Natural killer cell (primary cell): ENCODE measurements at regions not wholly inside any gene's neighbourhood (a gene's known extent, or its start where the extent isn't known, plus 50 kb on each side); places are given as distances from the start of the nearest gene placed in this dataset.

Experiments
- ATAC-seq, 3 donors: fragments of 150-1000 bp in 2 of 3; fragments of 200-7000 bp in 1 of 3; cut with Tn5 transposase; 1 replicate in 1 of 3; 2 replicates in 2 of 3; pipeline ENCODE4 v1.10.0; 2021; ENCODE audit warnings: mild to moderate bottlenecking in 2 of 3, moderate library complexity in 2 of 3
- DNase-seq, 2 donors: peaks; one replicate each; pipeline versions ENCODE4 v3.0.0 to v3.0.0-alpha.2; 2013 to 2021; ENCODE audit warnings: mixed read lengths in 1 of 2
- H3K27ac ChIP-seq: one replicate; pipeline ENCODE4 v1.5.1; 2013; ENCODE audit warnings: mild to moderate bottlenecking, low read length
- H3K27me3 ChIP-seq: one replicate; pipeline ENCODE4 v1.6.1; 2013; ENCODE audit warnings: low read length; ENCODE audit not compliant: control insufficient read depth, insufficient read depth
- H3K36me3 ChIP-seq: one replicate; pipeline ENCODE4 v1.6.1; 2013; ENCODE audit warnings: low read length; ENCODE audit not compliant: control insufficient read depth, insufficient read depth
- H3K4me1 ChIP-seq: one replicate; pipeline ENCODE4 v1.6.1; 2013; ENCODE audit warnings: low read length; ENCODE audit not compliant: control insufficient read depth, insufficient read depth
- H3K4me3 ChIP-seq: one replicate; pipeline ENCODE4 v1.5.1; 2013; ENCODE audit warnings: low read length
- H3K9me3 ChIP-seq: one replicate; pipeline ENCODE4 v1.6.1; 2013; ENCODE audit warnings: low read length; ENCODE audit not compliant: control insufficient read depth, insufficient read depth
- H3K27ac Mint-ChIP-seq, 2 donors: one replicate each; pipeline ENCODE4 v1.8.0; 2022; ENCODE audit warnings: mild to moderate bottlenecking in 2 of 2, mixed read lengths in 2 of 2, moderate library complexity in 1 of 2
- H3K27me3 Mint-ChIP-seq, 2 donors: one replicate each; pipeline ENCODE4 v1.8.0; 2022; ENCODE audit warnings: low read depth in 2 of 2, mixed read lengths in 2 of 2
- H3K36me3 Mint-ChIP-seq: one replicate; pipeline ENCODE4 v1.8.0; 2022; ENCODE audit warnings: mixed read lengths
- H3K4me1 Mint-ChIP-seq, 2 donors: one replicate each; pipeline ENCODE4 v1.8.0; 2022; ENCODE audit warnings: mixed read lengths in 2 of 2
- H3K4me3 Mint-ChIP-seq: one replicate; pipeline ENCODE4 v1.8.0; 2022; ENCODE audit warnings: mild to moderate bottlenecking, moderate library complexity, mixed read lengths
- H3K9me3 Mint-ChIP-seq, 2 donors: one replicate each; pipeline ENCODE4 v1.8.0; 2022; ENCODE audit warnings: mixed read lengths in 2 of 2
- WGBS: methylation state at CpG from one replicate; pipeline ENCODE4 v1.1.7; 2013; ENCODE audit warnings: missing lambda C conversion rate; ENCODE audit not compliant: insufficient coverage; 5-methylcytosine and 5-hydroxymethylcytosine counted together
- intact Hi-C: fragments of 100-400 bp; cut with micrococcal nuclease; formaldehyde crosslinking; loops from one replicate; pipeline ENCODE4 v1.14.2; 2022
- TF ChIP-seq, protein P1 (sequence below): fragments of 200-600 bp; IDR thresholded peaks from one replicate; pipeline ENCODE4 v1.8.0; 2022; ENCODE audit warnings: antibody characterized with exemption

DNA sequence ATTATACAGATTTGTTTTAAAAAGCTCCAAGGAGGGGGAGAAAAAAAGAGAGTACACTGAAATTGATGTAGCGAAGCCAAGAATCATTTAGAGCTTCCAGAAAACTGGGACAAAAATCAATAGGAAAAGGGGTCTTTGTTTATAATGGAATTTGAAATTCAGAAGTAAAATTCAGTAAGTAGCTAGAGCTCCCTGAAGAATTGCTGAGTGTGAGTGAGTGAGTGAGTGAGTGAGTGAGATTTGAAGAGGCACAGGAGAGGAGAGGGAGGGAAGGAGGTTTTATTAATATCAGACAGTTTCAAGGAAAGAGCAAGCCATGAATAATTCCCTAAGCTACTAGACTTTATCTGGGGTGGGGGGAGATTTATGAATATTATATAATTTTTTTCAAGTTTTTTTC, 60.7 kb upstream of the ARHGAP28 start:
- no peak overlapping the region for H3K27ac Mint-ChIP-seq
- H3K4me1 Mint-ChIP-seq = no peaks in the 10 kb centered on the region
- no peaks in the 10 kb centered on the region for H3K27me3 Mint-ChIP-seq
- TF ChIP-seq, protein P1, sequence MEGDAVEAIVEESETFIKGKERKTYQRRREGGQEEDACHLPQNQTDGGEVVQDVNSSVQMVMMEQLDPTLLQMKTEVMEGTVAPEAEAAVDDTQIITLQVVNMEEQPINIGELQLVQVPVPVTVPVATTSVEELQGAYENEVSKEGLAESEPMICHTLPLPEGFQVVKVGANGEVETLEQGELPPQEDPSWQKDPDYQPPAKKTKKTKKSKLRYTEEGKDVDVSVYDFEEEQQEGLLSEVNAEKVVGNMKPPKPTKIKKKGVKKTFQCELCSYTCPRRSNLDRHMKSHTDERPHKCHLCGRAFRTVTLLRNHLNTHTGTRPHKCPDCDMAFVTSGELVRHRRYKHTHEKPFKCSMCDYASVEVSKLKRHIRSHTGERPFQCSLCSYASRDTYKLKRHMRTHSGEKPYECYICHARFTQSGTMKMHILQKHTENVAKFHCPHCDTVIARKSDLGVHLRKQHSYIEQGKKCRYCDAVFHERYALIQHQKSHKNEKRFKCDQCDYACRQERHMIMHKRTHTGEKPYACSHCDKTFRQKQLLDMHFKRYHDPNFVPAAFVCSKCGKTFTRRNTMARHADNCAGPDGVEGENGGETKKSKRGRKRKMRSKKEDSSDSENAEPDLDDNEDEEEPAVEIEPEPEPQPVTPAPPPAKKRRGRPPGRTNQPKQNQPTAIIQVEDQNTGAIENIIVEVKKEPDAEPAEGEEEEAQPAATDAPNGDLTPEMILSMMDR = no peak
- intact Hi-C loops = no loop called here
- H3K4me1 ChIP-seq = no peaks in the 10 kb centered on the region
- no peak for DNase-seq
- H3K27ac ChIP-seq = no peak overlapping the region
- no peaks in the 10 kb centered on the region for H3K27me3 ChIP-seq
- no peaks in the 10 kb centered on the region for H3K36me3 Mint-ChIP-seq
- no peak overlapping the region for H3K4me3 Mint-ChIP-seq
- WGBS = 94% methylated on average over 1 of the region's 1 CpG
- H3K36me3 ChIP-seq = no peaks in the 10 kb centered on the region
- ATAC-seq = no peak
- no peaks in the 10 kb centered on the region for H3K9me3 ChIP-seq
- no peak overlapping the region for H3K4me3 ChIP-seq
- H3K9me3 Mint-ChIP-seq = peaks cover 0 to 6% of the 10 kb centered on the region in 2 donors

DNA sequence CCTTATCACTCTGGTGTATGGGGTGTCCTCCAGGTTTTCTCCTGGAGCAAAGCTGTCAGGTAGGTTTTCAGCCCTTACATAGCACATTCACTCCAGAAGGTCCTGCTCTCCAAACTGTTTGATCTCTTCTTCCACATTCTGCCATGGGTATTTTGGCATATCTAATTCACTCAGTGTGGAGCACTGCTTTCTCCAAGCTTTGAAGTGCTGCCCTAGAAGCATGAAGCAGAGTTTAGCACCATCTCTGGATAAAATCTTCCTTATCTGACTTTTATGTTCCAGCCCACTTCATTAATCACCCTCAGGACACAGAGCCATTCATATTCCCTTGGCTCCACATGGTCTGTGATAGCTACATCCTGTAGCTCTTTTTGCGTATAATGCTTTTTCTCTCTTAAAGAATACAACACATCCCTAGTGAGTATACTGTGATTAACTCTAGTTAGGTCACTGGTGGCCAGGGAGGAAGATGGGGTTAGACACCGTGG, 56.7 kb upstream of the ARHGAP28 start:
- Mint-ChIP-seq H3K27me3 (no peaks in the 10 kb centered on the region), H3K36me3 (no peaks in the 10 kb centered on the region), H3K4me3 (no peak overlapping the region), H3K4me1 (no peaks in the 10 kb centered on the region), H3K27ac (no peak overlapping the region), H3K9me3 (peaks cover 6 to 9% of the 10 kb centered on the region in 2 donors)
- no peaks in the 10 kb centered on the region for H3K27me3 ChIP-seq
- no peak overlapping the region for H3K27ac ChIP-seq
- no peaks in the 10 kb centered on the region for H3K36me3 ChIP-seq
- TF ChIP-seq, protein P1 = no peak
- no peaks in the 10 kb centered on the region for H3K4me1 ChIP-seq
- WGBS = 75% methylated on average over 2 of the region's 2 CpGs
- ATAC-seq = no peak
- no peak overlapping the region for H3K4me3 ChIP-seq
- peaks cover 3% of the 10 kb centered on the region for H3K9me3 ChIP-seq
- intact Hi-C loops = no loop called here
- DNase-seq = no peak

DNA sequence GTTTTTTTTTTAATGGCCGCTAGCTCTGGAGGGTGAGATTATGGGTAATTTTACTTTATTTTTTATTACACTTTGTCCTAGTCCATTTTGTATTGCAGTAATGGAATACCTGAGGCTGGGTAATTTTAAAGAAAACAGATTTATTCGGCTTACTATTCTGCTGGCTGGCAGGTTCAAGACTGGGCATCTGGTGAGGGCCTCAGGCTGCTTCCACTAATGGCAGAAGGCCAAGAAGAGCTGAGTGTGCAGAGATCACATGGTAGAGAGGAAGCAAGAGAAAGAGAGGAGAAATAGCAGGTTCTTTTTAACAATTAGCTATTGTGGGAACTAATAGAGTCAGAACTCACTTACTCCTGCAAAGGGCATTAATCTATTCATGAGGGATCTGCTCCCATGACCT, 52.4 kb upstream of the ARHGAP28 start:
- peaks cover 3% of the 10 kb centered on the region for H3K9me3 ChIP-seq
- Mint-ChIP-seq H3K27ac (no peak overlapping the region), H3K4me1 (no peaks in the 10 kb centered on the region), H3K36me3 (no peaks in the 10 kb centered on the region), H3K9me3 (peaks cover 6 to 7% of the 10 kb centered on the region in 2 donors), H3K4me3 (no peak overlapping the region), H3K27me3 (no peaks in the 10 kb centered on the region)
- no peaks in the 10 kb centered on the region for H3K27me3 ChIP-seq
- ATAC-seq (no peak), DNase-seq (no peak)
- 90% methylated on average over 1 of the region's 2 CpGs for WGBS
- intact Hi-C loops = no loop called here
- no peaks in the 10 kb centered on the region for H3K4me1 ChIP-seq
- no peaks in the 10 kb centered on the region for H3K36me3 ChIP-seq
- H3K27ac ChIP-seq = no peak overlapping the region
- TF ChIP-seq, protein P1 = no peak
- H3K4me3 ChIP-seq = no peak overlapping the region

DNA sequence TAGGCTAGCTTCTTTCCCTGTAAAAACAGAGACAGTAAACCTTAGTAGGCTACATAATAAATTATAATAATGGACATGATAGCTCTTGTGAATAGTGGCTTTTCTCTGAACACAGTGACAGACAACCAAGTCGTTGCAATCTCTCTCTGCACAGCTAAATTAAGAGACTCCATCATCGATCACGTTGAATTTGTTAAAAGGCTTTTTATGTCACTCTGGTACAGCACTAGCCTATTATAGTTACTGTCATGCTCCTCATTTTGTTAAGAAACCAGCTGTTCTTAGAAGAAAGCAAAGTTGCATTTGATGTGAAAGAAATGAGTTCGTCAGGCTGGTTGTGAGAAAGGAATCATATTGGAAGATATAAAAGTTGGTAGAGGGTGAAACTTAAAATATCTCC, 50.3 kb upstream of the ARHGAP28 start:
- 61% methylated on average over 4 of the region's 4 CpGs for WGBS
- H3K9me3 Mint-ChIP-seq = peaks cover 4 to 6% of the 10 kb centered on the region in 2 donors
- Histone ChIP-seq H3K27me3 (no peaks in the 10 kb centered on the region), H3K4me3 (no peak overlapping the region), H3K4me1 (no peaks in the 10 kb centered on the region), H3K36me3 (no peaks in the 10 kb centered on the region), H3K27ac (no peak overlapping the region), H3K9me3 (peaks cover 3% of the 10 kb centered on the region)
- H3K27ac Mint-ChIP-seq = no peak overlapping the region
- DNase-seq = no peak
- no peaks in the 10 kb centered on the region for H3K36me3 Mint-ChIP-seq
- no peaks in the 10 kb centered on the region for H3K27me3 Mint-ChIP-seq
- no peak for ATAC-seq
- H3K4me1 Mint-ChIP-seq = no peaks in the 10 kb centered on the region
- intact Hi-C loops = no loop called here
- TF ChIP-seq, protein P1 = no peak
- no peak overlapping the region for H3K4me3 Mint-ChIP-seq
